A549 (cell line): ENCODE measurements at regions not wholly inside any gene's neighbourhood (a gene's known extent, or its start where the extent isn't known, plus 50 kb on each side); places are given as distances from the start of the nearest gene placed in this dataset.

Source experiments
- ATAC-seq, 2 experiments: fragments of 200-7000 bp in 1 of 2; fragments of >200 bp in 1 of 2; cut with Nextera tagmentation in 1 of 2; cut with Tn5 transposase in 1 of 2; 3 replicates each; pipeline versions ENCODE4 v1.8.0 to v1.9.1; 2018 to 2020; ENCODE audit warnings: mild to moderate bottlenecking in 1 of 2, moderate library complexity in 1 of 2
- CTCF ChIA-PET: fragments of 300-600 bp; sonication (Branson Sonifier 250); formaldehyde crosslinking; extraction: SDS; loops from one replicate; lab custom pipeline; 2021; ENCODE audit warnings: antibody characterized with exemption, inconsistent platforms; lab: Yijun Ruan, JAX
- POLR2A ChIA-PET: fragments of 350-600 bp; formaldehyde crosslinking; extraction: SDS; loops from one replicate; lab custom pipeline; 2021; ENCODE audit warnings: antibody characterized with exemption, inconsistent platforms; lab: Yijun Ruan, JAX
- DNase-seq, 2 experiments: peaks; one replicate each; pipeline versions ENCODE4 v3.0.0 to v3.0.0-alpha.2; 2011 to 2016; ENCODE audit warnings: low read depth in 1 of 2, low spot score in 1 of 2
- FAIRE-seq: peaks from 2 replicates; lab custom pipeline; 2011; peaks lifted over from hg19 to GRCh38; lab: Jason Lieb, UNC
- H3K27ac ChIP-seq, 2 experiments: fragments of >200 bp; sonication (Bioruptor Twin); formaldehyde crosslinking; 3 replicates each; pipeline ENCODE4 v1.5.1; 2016 to 2017
- H3K4me1 ChIP-seq: fragments of >200 bp; sonication (Bioruptor Twin); formaldehyde crosslinking; 3 replicates; pipeline ENCODE4 v1.6.1; 2016
- H3K4me2 ChIP-seq: fragments of >200 bp; sonication (Bioruptor Twin); formaldehyde crosslinking; 3 replicates; pipeline ENCODE4 v1.6.1; 2016
- H3K4me3 ChIP-seq: fragments of >200 bp; sonication (Bioruptor Twin); formaldehyde crosslinking; 3 replicates; pipeline ENCODE4 v1.5.1; 2016
- H3K9me3 ChIP-seq: fragments of >200 bp; sonication (Bioruptor Twin); formaldehyde crosslinking; 3 replicates; pipeline ENCODE4 v1.6.1; 2016
- ATOH8 ChIP-seq: fragments of 250-450 bp; sonication (Bioruptor Pico); IDR thresholded peaks from 2 replicates; pipeline ENCODE4 v1.5.0; 2020; ENCODE audit warnings: low read depth, mild to moderate bottlenecking, moderate library complexity
- BCL3 ChIP-seq: fragments of >200 bp; sonication (Bioruptor Twin); formaldehyde crosslinking; IDR thresholded peaks from 3 replicates; pipeline ENCODE4 v1.6.1; 2016
- BHLHE40 ChIP-seq: IDR thresholded peaks from 2 replicates; pipeline ENCODE4 v1.6.1; 2012; ENCODE audit warnings: low read depth, low read length, inconsistent platforms
- CBX8 ChIP-seq: fragments of 200-600 bp; sonication (generic); IDR thresholded peaks from 2 replicates; pipeline ENCODE4 v1.6.1; 2016
- CEBPB ChIP-seq, 2 experiments: fragments of >200 bp in 1 of 2; sonication (Bioruptor Twin) in 1 of 2; formaldehyde crosslinking in 1 of 2; IDR thresholded peaks; 2 replicates each; pipeline ENCODE4 v1.6.1; 2012 to 2016
- CHD2 ChIP-seq: fragments of 150-350 bp; IDR thresholded peaks from 2 replicates; pipeline ENCODE4 v1.6.1; 2014; ENCODE audit warnings: low read length; ENCODE audit not compliant: partially characterized antibody
- ESRRA ChIP-seq: fragments of 150-350 bp; IDR thresholded peaks from 2 replicates; pipeline ENCODE4 v1.6.1; 2014; ENCODE audit warnings: mild to moderate bottlenecking, low read length, borderline replicate concordance
- FOSB ChIP-seq: fragments of 250-450 bp; sonication (Bioruptor Pico); IDR thresholded peaks from 2 replicates; pipeline ENCODE4 v1.5.0; 2020; ENCODE audit warnings: mild to moderate bottlenecking, moderate library complexity
- GATA3 ChIP-seq: IDR thresholded peaks from 2 replicates; pipeline ENCODE4 v1.6.1; 2012; ENCODE audit warnings: borderline replicate concordance
- HES2 ChIP-seq: fragments of >200 bp; sonication (Bioruptor Twin); formaldehyde crosslinking; IDR thresholded peaks from 2 replicates; pipeline ENCODE4 v1.6.1; 2016
- HEYL ChIP-seq: fragments of 250-450 bp; sonication (Bioruptor Pico); IDR thresholded peaks from 2 replicates; pipeline ENCODE4 v1.8.0; 2021; ENCODE audit warnings: mild to moderate bottlenecking, moderate library complexity
- JUN ChIP-seq, 2 experiments: fragments of >200 bp; sonication (Bioruptor Twin); formaldehyde crosslinking; IDR thresholded peaks; 2 replicates in 1 of 2; 3 replicates in 1 of 2; pipeline ENCODE4 v1.6.1; 2016 to 2017
- JUNB ChIP-seq: fragments of >200 bp; sonication (Bioruptor Twin); formaldehyde crosslinking; IDR thresholded peaks from 2 replicates; pipeline ENCODE4 v1.6.1; 2016
- MAFK ChIP-seq: fragments of 450-650 bp; IDR thresholded peaks from 2 replicates; pipeline ENCODE4 v1.6.1; 2014; ENCODE audit not compliant: partially characterized antibody
- MAZ ChIP-seq: fragments of 150-350 bp; IDR thresholded peaks from 2 replicates; pipeline ENCODE4 v1.6.1; 2014; ENCODE audit warnings: antibody characterized with exemption, low read depth, low read length, borderline replicate concordance
- NFE2L2 ChIP-seq: fragments of 150-350 bp; conservative IDR thresholded peaks from 2 replicates; pipeline ENCODE4 v1.6.1; 2014; ENCODE audit warnings: low read length
- NPAS2 ChIP-seq: fragments of 250-450 bp; sonication (Bioruptor Pico); IDR thresholded peaks from 2 replicates; pipeline ENCODE4 v1.8.0; 2022; ENCODE audit warnings: mild to moderate bottlenecking, moderate library complexity, borderline replicate concordance
- PBX3 ChIP-seq: IDR thresholded peaks from 2 replicates; pipeline ENCODE4 v1.6.1; 2012
- POLR2AphosphoS2 ChIP-seq: conservative IDR thresholded peaks from 2 replicates; pipeline ENCODE4 v1.6.1; 2012; ENCODE audit warnings: low read length, improper control_type of control experiment, inconsistent platforms
- RCOR1 ChIP-seq: fragments of 150-350 bp; IDR thresholded peaks from 2 replicates; pipeline ENCODE4 v1.6.1; 2014; ENCODE audit warnings: antibody characterized with exemption, low read length, low read depth
- RNF2 ChIP-seq: fragments of 200-600 bp; sonication (generic); IDR thresholded peaks from 2 replicates; pipeline ENCODE4 v1.6.1; 2016; ENCODE audit warnings: low read depth, mild to moderate bottlenecking, antibody characterized with exemption, moderate library complexity, borderline replicate concordance
- SMC3 ChIP-seq: fragments of >200 bp; sonication (Bioruptor Twin); formaldehyde crosslinking; IDR thresholded peaks from 3 replicates; pipeline ENCODE4 v1.6.1; 2018; ENCODE audit warnings: inconsistent platforms
- TFCP2L1 ChIP-seq: fragments of 250-450 bp; sonication (Bioruptor Pico); IDR thresholded peaks from 2 replicates; pipeline ENCODE4 v1.5.0; 2021; ENCODE audit warnings: mild to moderate bottlenecking
- TP53 ChIP-seq: fragments of 250-450 bp; sonication (Bioruptor Pico); IDR thresholded peaks from 2 replicates; pipeline ENCODE4 v1.5.0; 2021; ENCODE audit warnings: mild to moderate bottlenecking, moderate library complexity
- ZNF302 ChIP-seq: fragments of 250-450 bp; sonication (Bioruptor Pico); IDR thresholded peaks from 2 replicates; pipeline ENCODE4 v1.9.0; 2021; ENCODE audit warnings: inconsistent platforms, mild to moderate bottlenecking, moderate library complexity
- ZSCAN20 ChIP-seq: fragments of 250-450 bp; sonication (Bioruptor Pico); IDR thresholded peaks from 2 replicates; pipeline ENCODE4 v1.8.0; 2022; ENCODE audit warnings: mild to moderate bottlenecking, moderate library complexity
- WGBS: methylation state at CpG from one replicate; pipeline ENCODE4 v1.1.6; 2017; ENCODE audit errors: missing lambda C conversion rate; 5-methylcytosine and 5-hydroxymethylcytosine counted together

- H3K4me2 ChIP-seq, result no peak overlapping the region
- H3K9me3 ChIP-seq, result no peaks in the 10 kb centered on the region
- TF ChIP-seq ATOH8 (CRISPR knock-in tag) (no peak), ZSCAN20 (CRISPR knock-in tag) (no peak), HES2 (no peak), TP53 (CRISPR knock-in tag) (no peak), CHD2 (no peak), TFCP2L1 (CRISPR knock-in tag) (no peak), NFE2L2 (no peak), PBX3 (no peak), SMC3 (no peak), FOSB (CRISPR knock-in tag) (no peak), ESRRA (no peak), JUNB (no peak), CEBPB (IDR thresholded peaks at IDR 0.05) (no peak), ZNF302 (CRISPR knock-in tag) (no peak), RCOR1 (no peak), CBX8 (no peak), HEYL (CRISPR knock-in tag) (no peak), POLR2AphosphoS2 (no peak), NPAS2 (CRISPR knock-in tag) (no peak)
- TF ChIP-seq, all 56 proteins: peak for 0
- FAIRE-seq (no peak), DNase-seq (no peak), ATAC-seq (no peak)
- ChIA-PET CTCF (no interaction called here), POLR2A (no interaction called here)
- Histone ChIP-seq H3K4me1 (no peaks in the 10 kb centered on the region), H3K27ac (no peak overlapping the region), H3K4me3 (no peak overlapping the region)
- 17% methylated on average over 1 of the region's 1 CpG for WGBS
Observed at GRCh38 chr7:97351488-97351887, 234.0 kb downstream of the SDHAF3 start.

GRCh38 chr7:97357459-97357858, 240.0 kb downstream of the SDHAF3 start:
- no peak for FAIRE-seq
- POLR2A ChIA-PET, result no interaction called here

More at GRCh38 chr7:97357459-97357858, 240.0 kb downstream of the SDHAF3 start:
- H3K9me3 ChIP-seq, result no peaks in the 10 kb centered on the region
- no peak overlapping the region for H3K27ac ChIP-seq
- no peaks in the 10 kb centered on the region for H3K4me1 ChIP-seq
- no peak overlapping the region for H3K4me2 ChIP-seq
- TF ChIP-seq GATA3 (no peak), BHLHE40 (no peak), JUN (IDR thresholded peaks at IDR 0.05) (no peak), MAFK (no peak), FOSB (CRISPR knock-in tag) (no peak), POLR2AphosphoS2 (no peak), RNF2 (no peak), BCL3 (no peak), SMC3 (no peak), MAZ (no peak)
- CTCF ChIA-PET, result no interaction called here
- H3K4me3 ChIP-seq, result no peak overlapping the region
- ATAC-seq, result no peak
- no peak for DNase-seq
